Tibial nerve (tissue), 4 donors: ENCODE measurements at regions not wholly inside any gene's neighbourhood (a gene's known extent, or its start where the extent isn't known, plus 50 kb on each side); places are given as distances from the start of the nearest gene placed in this dataset.

Experiments
- DNase-seq, 2 donors: peaks; one replicate each; pipeline ENCODE4 v3.0.0-alpha.2; 2019; ENCODE audit warnings: low spot score in 2 of 2
- H3K27ac ChIP-seq, 4 donors: fragments of 200-600 bp; sonication (generic) in 3 of 4; one replicate each; pipeline ENCODE4 v1.5.1; 2017 to 2019; ENCODE audit warnings: mild to moderate bottlenecking in 1 of 4
- H3K27me3 ChIP-seq, 2 donors: fragments of 200-600 bp; sonication (generic) in 1 of 2; one replicate each; pipeline versions ENCODE4 v1.5.1 to v1.6.0; 2017 to 2019
- H3K36me3 ChIP-seq, 3 donors: fragments of 200-600 bp; sonication (generic); one replicate each; pipeline ENCODE4 v1.5.1; 2018 to 2019
- H3K4me1 ChIP-seq, 4 donors: fragments of 200-600 bp; sonication (generic) in 3 of 4; one replicate each; pipeline ENCODE4 v1.5.1; 2017 to 2019
- H3K4me3 ChIP-seq, 4 donors: fragments of 200-600 bp; sonication (generic) in 3 of 4; one replicate each; pipeline ENCODE4 v1.5.1; 2017 to 2019; ENCODE audit warnings: mild to moderate bottlenecking in 1 of 4, moderate library complexity in 1 of 4
- H3K9me3 ChIP-seq, 4 donors: fragments of 200-600 bp; sonication (generic) in 3 of 4; one replicate each; pipeline ENCODE4 v1.5.1; 2017 to 2019
- EP300 ChIP-seq, 2 donors: sonication (generic); formaldehyde crosslinking; IDR thresholded peaks; one replicate each; pipeline ENCODE4 v1.6.1; 2017; ENCODE audit warnings: antibody characterized with exemption in 2 of 2, mild to moderate bottlenecking in 1 of 2
- POLR2A ChIP-seq, 2 donors: fragments of 450-650 bp; IDR thresholded peaks; one replicate each; pipeline ENCODE4 v1.6.1; 2017; ENCODE audit warnings: antibody characterized with exemption in 2 of 2, mild to moderate bottlenecking in 2 of 2, moderate library complexity in 2 of 2
- WGBS, 2 donors: methylation state at CpG; one replicate each; pipeline ENCODE4 v1.1.5; 2018; 5-methylcytosine and 5-hydroxymethylcytosine counted together
- TF ChIP-seq, protein P1 (sequence below), 5 experiments: fragments of 200-600 bp in 3 of 5; fragments of 450-650 bp in 2 of 5; sonication (generic) in 3 of 5; IDR thresholded peaks; one replicate each; pipeline ENCODE4 v1.5.1; 2016 to 2019; ENCODE audit warnings: antibody characterized with exemption in 5 of 5, mild to moderate bottlenecking in 3 of 5, moderate library complexity in 2 of 5

DNA sequence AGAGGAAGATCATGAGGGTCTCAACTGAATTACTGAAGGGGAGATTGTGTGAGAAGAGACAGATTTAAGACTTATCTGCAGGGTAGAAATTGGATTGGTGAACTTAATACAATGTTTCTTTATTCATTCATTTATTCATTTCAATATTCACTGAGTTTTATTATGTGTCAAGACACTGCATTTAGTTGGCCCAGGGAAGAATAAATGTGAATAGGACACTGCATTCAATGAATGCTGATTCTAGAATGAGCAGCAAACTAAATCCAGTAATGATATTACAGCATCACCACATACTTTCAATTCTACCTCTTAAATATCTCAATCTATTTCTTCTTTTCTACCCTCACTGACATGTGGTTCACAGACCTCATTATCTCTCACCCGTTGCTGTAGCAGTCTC is 149.0 kb upstream of the TACR1 start:
- 73 to 78% methylated on average over 1 of the region's 1 CpG for WGBS, 2 donors
- Histone ChIP-seq H3K27ac (no peak overlapping the region), H3K36me3 (no peaks in the 10 kb centered on the region), H3K4me1 (no peaks in the 10 kb centered on the region), H3K9me3 (no peaks in the 10 kb centered on the region), H3K4me3 (no peak overlapping the region), H3K27me3 (no peaks in the 10 kb centered on the region)
- TF ChIP-seq POLR2A (IDR thresholded peaks at IDR 0.05): no peak
- TF ChIP-seq, protein P1, sequence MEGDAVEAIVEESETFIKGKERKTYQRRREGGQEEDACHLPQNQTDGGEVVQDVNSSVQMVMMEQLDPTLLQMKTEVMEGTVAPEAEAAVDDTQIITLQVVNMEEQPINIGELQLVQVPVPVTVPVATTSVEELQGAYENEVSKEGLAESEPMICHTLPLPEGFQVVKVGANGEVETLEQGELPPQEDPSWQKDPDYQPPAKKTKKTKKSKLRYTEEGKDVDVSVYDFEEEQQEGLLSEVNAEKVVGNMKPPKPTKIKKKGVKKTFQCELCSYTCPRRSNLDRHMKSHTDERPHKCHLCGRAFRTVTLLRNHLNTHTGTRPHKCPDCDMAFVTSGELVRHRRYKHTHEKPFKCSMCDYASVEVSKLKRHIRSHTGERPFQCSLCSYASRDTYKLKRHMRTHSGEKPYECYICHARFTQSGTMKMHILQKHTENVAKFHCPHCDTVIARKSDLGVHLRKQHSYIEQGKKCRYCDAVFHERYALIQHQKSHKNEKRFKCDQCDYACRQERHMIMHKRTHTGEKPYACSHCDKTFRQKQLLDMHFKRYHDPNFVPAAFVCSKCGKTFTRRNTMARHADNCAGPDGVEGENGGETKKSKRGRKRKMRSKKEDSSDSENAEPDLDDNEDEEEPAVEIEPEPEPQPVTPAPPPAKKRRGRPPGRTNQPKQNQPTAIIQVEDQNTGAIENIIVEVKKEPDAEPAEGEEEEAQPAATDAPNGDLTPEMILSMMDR (IDR thresholded peaks at IDR 0.05): no peak
- TF ChIP-seq EP300 (IDR thresholded peaks at IDR 0.05): no peak
- DNase-seq: no peak

DNA sequence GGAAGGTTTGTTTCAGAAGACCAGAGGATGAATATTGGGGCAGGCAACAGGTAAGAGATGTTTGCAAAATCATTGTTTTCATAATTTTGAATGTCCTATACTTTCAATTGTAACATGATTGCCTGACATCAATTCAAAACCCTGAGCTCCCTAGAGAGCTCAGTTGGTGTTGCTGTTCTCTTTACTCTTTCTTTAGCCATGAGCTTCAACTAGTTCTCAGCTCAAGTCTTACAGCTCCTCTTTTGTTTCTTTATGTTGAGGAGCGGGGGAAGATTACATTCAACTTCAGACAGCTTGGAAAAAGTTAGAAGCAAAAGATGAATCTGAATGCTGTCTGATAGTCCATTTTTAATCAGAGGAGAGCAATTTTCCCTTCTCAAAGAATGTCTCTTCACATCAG is 144.8 kb upstream of the TACR1 start:
- Histone ChIP-seq H3K9me3 (no peaks in the 10 kb centered on the region), H3K36me3 (no peaks in the 10 kb centered on the region), H3K4me3 (no peak overlapping the region), H3K27ac (no peak overlapping the region), H3K4me1 (no peaks in the 10 kb centered on the region), H3K27me3 (no peaks in the 10 kb centered on the region)
- no peak for TF ChIP-seq POLR2A (IDR thresholded peaks at IDR 0.05)
- TF ChIP-seq, protein P1 (IDR thresholded peaks at IDR 0.05): no peak
- no peak for TF ChIP-seq EP300 (IDR thresholded peaks at IDR 0.05)
- 75 to 83% methylated on average over 1 of the region's 1 CpG for WGBS, 2 donors
- DNase-seq: no peak

- 94 to 98% methylated on average over 1 of the region's 1 CpG for WGBS, 2 donors
- Histone ChIP-seq H3K4me1 (no peaks in the 10 kb centered on the region), H3K4me3 (no peak overlapping the region), H3K36me3 (no peaks in the 10 kb centered on the region), H3K9me3 (no peaks in the 10 kb centered on the region), H3K27ac (no peak overlapping the region), H3K27me3 (no peaks in the 10 kb centered on the region)
- TF ChIP-seq POLR2A (IDR thresholded peaks at IDR 0.05) (no peak), EP300 (IDR thresholded peaks at IDR 0.05) (no peak)
- TF ChIP-seq, protein P1 (IDR thresholded peaks at IDR 0.05): no peak
- no peak for DNase-seq
Measured at GRCh38 chr2:75342504-75343175, 143.3 kb upstream of the TACR1 start.

- Histone ChIP-seq H3K36me3 (no peaks in the 10 kb centered on the region), H3K4me3 (no peak overlapping the region), H3K4me1 (no peaks in the 10 kb centered on the region), H3K27ac (no peak overlapping the region), H3K27me3 (no peaks in the 10 kb centered on the region), H3K9me3 (no peaks in the 10 kb centered on the region)
- WGBS, 2 donors: 39 to 49% methylated on average over 3 of the region's 3 CpGs
- TF ChIP-seq EP300 (IDR thresholded peaks at IDR 0.05): no peak
- TF ChIP-seq POLR2A (IDR thresholded peaks at IDR 0.05): no peak
- TF ChIP-seq, protein P1 (IDR thresholded peaks at IDR 0.05): no peak
- DNase-seq: no peak
Measured at GRCh38 chr2:75340560-75340959, 141.2 kb upstream of the TACR1 start.

- Histone ChIP-seq H3K4me1 (no peaks in the 10 kb centered on the region), H3K36me3 (no peaks in the 10 kb centered on the region), H3K4me3 (no peak overlapping the region), H3K27ac (no peak overlapping the region), H3K9me3 (no peaks in the 10 kb centered on the region), H3K27me3 (no peaks in the 10 kb centered on the region)
- WGBS, 2 donors: 90 to 92% methylated on average over 5 of the region's 5 CpGs
- no peak for TF ChIP-seq EP300 (IDR thresholded peaks at IDR 0.05)
- no peak for TF ChIP-seq POLR2A (IDR thresholded peaks at IDR 0.05)
- TF ChIP-seq, protein P1 (IDR thresholded peaks at IDR 0.05): no peak
- DNase-seq: no peak
Measured at GRCh38 chr2:75338461-75338860, 139.1 kb upstream of the TACR1 start.
